HG03575 (cell line): ENCODE measurements at regions not wholly inside any gene's neighbourhood (a gene's known extent, or its start where the extent isn't known, plus 50 kb on each side); places are given as distances from the start of the nearest gene placed in this dataset.
"Not testable (repeated sequence)": the region's sequence is repeated elsewhere in the genome, so short reads cannot be mapped to it uniquely, and the experiment has no call there.

Experiments
- ATAC-seq: cut with Tn5 transposase; IDR thresholded peaks from one replicate; pipeline ENCODE4 v1.9.1; 2021; ENCODE audit not compliant: unreplicated experiment, insufficient number of reproducible peaks, low FRiP score; ENCODE audit errors: extremely low read depth

GRCh38 chr2:101645886-101646285 is 51.6 kb upstream of the MAP4K4 start:
- ATAC-seq, result not testable (repeated sequence)

GRCh38 chr2:101644842-101645383 is 52.6 kb upstream of the MAP4K4 start:
- no peak for ATAC-seq

GRCh38 chr2:101643004-101643524 is 54.4 kb upstream of the MAP4K4 start:
- ATAC-seq, result no peak

DNA sequence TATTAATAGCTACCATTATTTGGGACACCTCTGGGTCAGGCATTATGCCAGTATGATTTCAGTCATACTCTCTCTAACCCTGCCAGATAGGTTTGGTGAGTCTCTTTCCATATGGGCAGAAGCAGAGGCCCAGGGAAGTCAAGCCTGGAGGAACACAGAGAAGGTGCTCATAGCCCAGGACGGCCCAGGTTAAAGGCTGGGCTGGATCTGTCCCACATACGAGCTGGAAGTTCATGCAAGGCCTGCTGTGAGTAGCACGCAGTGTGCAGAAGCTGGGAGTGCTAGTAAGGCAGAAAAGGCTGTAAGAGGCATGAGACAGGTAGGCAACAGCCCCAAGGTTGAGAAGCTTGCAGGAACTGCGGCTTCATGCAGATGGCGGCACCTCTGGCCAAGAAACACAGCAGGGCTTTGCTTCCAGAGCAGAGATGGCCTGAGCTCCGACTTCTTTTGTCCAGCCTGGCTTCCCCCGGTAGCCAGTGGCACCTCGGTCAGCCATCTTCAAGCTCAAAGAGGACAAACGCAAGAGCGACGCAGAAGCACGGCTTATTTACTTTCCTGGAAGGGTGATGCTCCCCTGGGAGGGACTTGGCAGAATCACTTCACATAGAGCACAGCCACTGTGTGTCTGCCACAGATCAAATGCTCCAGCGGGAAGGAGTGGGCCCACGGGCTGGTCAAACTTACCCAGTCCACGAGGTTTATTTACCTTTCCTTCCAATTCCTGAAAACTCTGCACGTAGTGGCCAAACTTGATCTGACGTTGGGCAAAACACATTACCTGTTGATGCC is 58.5 kb upstream of the MAP4K4 start:
- ATAC-seq, result no peak

DNA sequence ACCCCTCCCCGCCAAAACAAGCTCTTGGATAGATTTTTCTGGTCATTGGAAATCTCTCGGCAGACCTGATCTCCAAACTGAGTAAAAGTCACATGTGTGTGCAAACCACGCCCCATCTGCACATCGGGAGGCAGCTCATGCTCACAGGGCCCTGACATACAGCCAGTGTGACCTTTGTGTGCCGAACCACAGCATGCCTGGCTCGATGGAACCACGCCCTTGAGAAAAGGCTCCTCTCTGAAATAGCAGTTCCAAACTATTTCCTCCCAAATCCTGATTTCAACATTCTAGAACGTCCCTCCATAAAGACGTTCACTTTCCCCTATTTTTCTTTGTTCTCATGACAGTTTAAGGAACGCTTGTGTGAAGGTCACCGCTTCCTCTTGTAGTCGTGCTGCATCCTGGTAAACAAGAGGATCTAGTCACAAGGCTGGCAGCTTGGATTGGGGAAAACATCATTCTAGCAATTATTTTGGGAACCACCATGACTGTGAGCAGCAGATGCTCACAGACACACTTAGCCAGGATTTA is 59.3 kb upstream of the MAP4K4 start:
- ATAC-seq, result no peak

DNA sequence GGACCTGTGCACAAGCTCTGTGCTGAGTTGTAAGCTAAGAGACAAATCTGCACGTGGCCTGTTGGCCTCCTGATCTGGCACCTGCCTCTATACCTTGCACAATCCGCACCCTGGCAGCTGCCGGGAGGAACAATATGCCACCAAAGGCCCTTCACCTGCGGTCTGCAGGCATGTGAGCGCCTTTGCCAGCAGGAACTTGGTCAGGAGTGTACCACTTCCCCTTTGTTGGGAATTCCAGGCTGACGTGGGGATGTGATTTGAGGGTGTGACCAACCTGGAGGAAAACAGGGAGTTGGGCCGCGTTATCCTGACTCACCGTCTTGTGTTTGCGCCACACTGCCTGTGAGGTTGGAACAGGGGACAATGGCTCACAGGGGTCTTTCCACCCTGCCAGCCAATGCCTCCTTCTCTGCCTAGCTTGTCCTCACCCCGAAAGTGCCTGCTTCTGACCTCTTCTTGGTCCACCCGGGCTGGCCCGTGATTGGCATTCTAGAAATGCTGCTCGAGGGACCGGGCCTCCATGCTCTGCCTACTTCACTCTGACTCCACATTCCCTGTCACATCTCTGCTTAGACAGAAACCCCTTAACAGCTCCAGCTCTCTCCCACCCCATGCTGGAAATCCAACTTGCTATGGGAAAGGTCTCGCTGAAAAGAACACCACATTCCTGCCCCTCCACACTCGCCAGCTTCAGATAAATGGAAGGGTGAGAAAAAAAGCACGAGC is 67.1 kb upstream of the MAP4K4 start:
- no peak for ATAC-seq

- no peak for ATAC-seq
Observed at GRCh38 chr2:101628030-101628392, 69.5 kb upstream of the MAP4K4 start.

GRCh38 chr2:101627285-101628029 is 70.0 kb upstream of the MAP4K4 start:
- no peak for ATAC-seq

DNA sequence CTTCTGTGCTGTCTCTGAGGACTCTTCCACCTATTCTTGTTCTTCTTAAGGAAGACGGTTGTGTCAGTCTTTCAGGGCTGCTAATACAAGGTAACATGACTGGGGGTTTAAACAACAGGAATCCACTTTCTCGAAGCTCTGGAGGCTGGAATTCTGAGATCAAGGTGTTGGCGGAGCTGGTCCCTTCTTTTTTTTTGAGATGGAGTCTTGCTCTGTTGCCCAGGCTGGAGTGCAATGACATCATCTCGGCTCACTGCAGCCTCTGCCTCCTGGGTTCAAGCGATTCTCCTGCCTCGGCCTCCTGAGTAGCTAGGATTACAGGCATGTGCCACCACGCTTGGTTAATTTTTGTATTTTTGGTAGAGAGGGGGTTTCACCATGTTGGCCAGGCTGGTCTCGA is 71.7 kb upstream of the MAP4K4 start:
- not testable (repeated sequence) for ATAC-seq

DNA sequence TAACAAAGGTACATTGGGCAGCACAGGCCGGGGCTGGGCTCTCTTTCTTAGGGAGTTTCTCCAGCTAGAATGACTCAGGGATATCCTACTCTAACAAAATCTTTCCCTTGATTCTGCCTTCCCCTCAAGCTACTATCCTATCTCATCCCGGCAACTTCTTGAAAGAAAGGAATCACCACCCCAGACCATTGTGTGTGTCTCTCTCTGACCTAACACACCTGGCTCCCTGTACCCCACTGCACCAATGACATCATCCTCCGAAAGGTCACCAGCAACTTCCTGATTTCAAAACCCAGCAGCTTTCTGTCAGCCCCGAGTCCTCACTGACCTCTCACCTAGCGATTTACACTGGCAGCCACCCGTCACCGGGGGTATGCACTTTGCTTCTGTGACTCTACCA is 72.1 kb upstream of the MAP4K4 start:
- no peak for ATAC-seq

- ATAC-seq, result no peak
Observed at GRCh38 chr2:101624706-101625332, 72.7 kb upstream of the MAP4K4 start.

GRCh38 chr2:101623031-101623521 is 74.4 kb upstream of the MAP4K4 start:
- peak; percentile 55 for ATAC-seq

- ATAC-seq, result peak; percentile 72
Observed at GRCh38 chr2:101622210-101623030, 75.1 kb upstream of the MAP4K4 start.

DNA sequence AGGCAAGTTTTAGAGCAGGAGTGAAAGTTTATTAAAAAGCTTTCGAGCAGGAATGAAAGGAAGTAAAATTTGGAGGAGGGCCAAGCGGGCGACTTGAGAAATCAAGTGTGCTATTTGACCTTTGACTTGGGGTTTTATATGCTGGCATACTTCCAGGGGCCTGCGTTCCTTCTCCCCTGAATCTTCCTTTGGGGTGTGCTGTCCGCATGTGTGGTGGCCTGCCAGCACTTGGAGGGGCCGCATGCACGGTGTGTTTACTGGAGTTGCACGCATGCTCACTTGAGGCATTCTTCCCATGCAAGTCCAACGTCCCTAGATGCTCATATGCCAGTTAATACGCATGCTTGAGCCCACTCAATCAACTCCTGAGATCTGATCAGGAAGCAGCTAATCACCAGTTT is 78.3 kb upstream of the MAP4K4 start:
- no peak for ATAC-seq

DNA sequence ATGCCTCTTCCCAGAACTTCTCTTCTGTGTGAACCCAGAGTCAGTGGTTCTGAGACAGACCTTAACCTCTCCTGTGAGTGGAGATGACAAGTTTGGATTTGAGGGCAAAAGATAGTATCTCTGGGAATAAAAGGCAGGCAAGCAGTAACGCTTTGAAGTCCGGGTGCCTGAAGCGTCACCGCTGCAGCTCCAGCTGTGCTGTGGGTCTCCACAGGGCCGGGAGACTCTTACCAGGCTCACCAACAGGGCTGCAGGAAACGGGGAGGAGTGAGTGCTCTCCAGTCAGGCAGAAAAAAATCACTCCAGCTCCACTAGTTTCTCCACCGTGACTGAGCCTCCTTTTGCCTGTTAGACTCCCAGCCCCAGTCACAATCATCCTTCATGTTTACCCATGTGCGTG is 79.7 kb upstream of the MAP4K4 start:
- ATAC-seq, result no peak

- no peak for ATAC-seq
Observed at GRCh38 chr2:101617188-101617587, 80.3 kb upstream of the MAP4K4 start.

GRCh38 chr2:101614127-101614759 is 83.3 kb upstream of the MAP4K4 start:
- no peak for ATAC-seq
